Endothelial cell of umbilical vein (primary cell): ENCODE measurements at regions not wholly inside any gene's neighbourhood (a gene's known extent, or its start where the extent isn't known, plus 50 kb on each side); places are given as distances from the start of the nearest gene placed in this dataset.

Experiments used
- BruUV-seq: library from RNA; stranded (reverse); fragments of 400-500 nt; replicated peaks from 2 replicates; lab custom pipeline; 2021; lab: Mats Ljungman, UMichigan
- CTCF ChIA-PET: fragments of 300-600, 350-600 bp; sonication (Branson Sonifier 250); formaldehyde crosslinking; loops from one replicate; lab custom pipeline; 2021; ENCODE audit warnings: antibody characterized with exemption, inconsistent platforms; lab: Charles Lee
- POLR2A ChIA-PET: fragments of 300-600, 350-600 bp; sonication (Branson Sonifier 250); formaldehyde crosslinking; loops from one replicate; lab custom pipeline; 2021; ENCODE audit warnings: antibody characterized with exemption, inconsistent platforms; lab: Charles Lee
- DNase-seq: peaks from one replicate; pipeline ENCODE4 v3.0.0-alpha.2; 2011; ENCODE audit warnings: low read depth, low spot score
- FAIRE-seq: peaks from 2 replicates; lab custom pipeline; 2011; peaks lifted over from hg19 to GRCh38; lab: Jason Lieb, UNC
- H2AFZ ChIP-seq: 2 replicates; pipeline ENCODE4 v1.6.0; 2012; ENCODE audit warnings: low read depth, low read length, control low read depth, inconsistent platforms
- H3K27ac ChIP-seq: 2 replicates; pipeline ENCODE4 v1.5.1; 2011; ENCODE audit warnings: low read depth, mild to moderate bottlenecking, control low read depth, low read length, moderate library complexity; ENCODE audit not compliant: insufficient read depth
- H3K27me3 ChIP-seq, 2 experiments: 2 replicates each; pipeline versions ENCODE4 v1.6.0 to v1.6.1; 2011; ENCODE audit warnings: low read length in 2 of 2, mixed read lengths in 1 of 2; ENCODE audit not compliant: control insufficient read depth in 2 of 2, insufficient read depth in 2 of 2
- H3K36me3 ChIP-seq, 2 experiments: 2 replicates in 1 of 2; 3 replicates in 1 of 2; pipeline ENCODE4 v1.5.1; 2011; ENCODE audit warnings: low read length in 2 of 2, mild to moderate bottlenecking in 1 of 2, moderate library complexity in 1 of 2; ENCODE audit not compliant: control insufficient read depth in 2 of 2, insufficient read depth in 2 of 2; ENCODE audit errors: extremely low read depth in 1 of 2
- H3K4me1 ChIP-seq: 3 replicates; pipeline ENCODE4 v1.5.1; 2011; ENCODE audit warnings: mild to moderate bottlenecking, low read length; ENCODE audit not compliant: control insufficient read depth, insufficient read depth; ENCODE audit errors: extremely low read depth
- H3K4me2 ChIP-seq: 2 replicates; pipeline ENCODE4 v1.6.1; 2011; ENCODE audit warnings: low read length, control low read depth, mixed read lengths; ENCODE audit not compliant: insufficient read depth
- H3K4me3 ChIP-seq, 3 experiments: fragments of 200-600 bp in 1 of 3; sonication (generic), shearing (Covaris generic) in 1 of 3; replicated peaks in 1 of 3; 2 replicates each; pipeline ENCODE4 v1.5.1; 2011 to 2016; ENCODE audit warnings: control low read depth in 3 of 3, low read length in 3 of 3, mild to moderate bottlenecking in 2 of 3, inconsistent platforms in 1 of 3, low read depth in 1 of 3, moderate library complexity in 1 of 3; ENCODE audit not compliant: insufficient read depth in 1 of 3
- H3K79me2 ChIP-seq: 2 replicates; pipeline ENCODE4 v1.6.0; 2012; ENCODE audit warnings: low read length, inconsistent platforms; ENCODE audit not compliant: control insufficient read depth, insufficient read depth
- H3K9ac ChIP-seq: replicated peaks from 2 replicates; pipeline ENCODE3; 2011; ENCODE audit warnings: low read length, control low read depth; ENCODE audit not compliant: insufficient read depth; ENCODE audit errors: extremely low read depth
- H3K9me1 ChIP-seq: replicated peaks from 3 replicates; pipeline ENCODE4 v1.6.0; 2011; ENCODE audit warnings: mild to moderate bottlenecking, low read length; ENCODE audit not compliant: control insufficient read depth, insufficient read depth; ENCODE audit errors: extremely low read depth
- H3K9me3 ChIP-seq: replicated peaks from 2 replicates; pipeline ENCODE4 v1.5.1; 2012; ENCODE audit warnings: low read length, inconsistent platforms; ENCODE audit not compliant: control insufficient read depth, insufficient read depth
- H4K20me1 ChIP-seq: replicated peaks from 2 replicates; pipeline ENCODE3; 2011; ENCODE audit warnings: mild to moderate bottlenecking, low read length; ENCODE audit not compliant: control insufficient read depth, insufficient read depth; ENCODE audit errors: extremely low read depth
- CTCF ChIP-seq, 2 donors: IDR thresholded peaks; 1 replicate in 1 of 2; 2 replicates in 1 of 2; pipeline ENCODE4 v1.5.1; 2011; ENCODE audit warnings: low read length in 2 of 2, mild to moderate bottlenecking in 2 of 2, moderate library complexity in 2 of 2, control low read depth in 1 of 2, inconsistent platforms in 1 of 2, low read depth in 1 of 2; ENCODE audit not compliant: insufficient read depth in 1 of 2; ENCODE audit errors: extremely low read depth in 1 of 2
- EZH2 ChIP-seq: IDR thresholded peaks from 2 replicates; pipeline ENCODE4 v1.6.1; 2012; ENCODE audit warnings: borderline replicate concordance, low read depth, mild to moderate bottlenecking, moderate library complexity, low read length, inconsistent platforms; ENCODE audit not compliant: severe bottlenecking
- FOS ChIP-seq: IDR thresholded peaks from 2 replicates; pipeline ENCODE4 v1.6.1; 2011; ENCODE audit warnings: mild to moderate bottlenecking, low read length, moderate library complexity, borderline replicate concordance; ENCODE audit not compliant: insufficient read depth
- GATA2 ChIP-seq: IDR thresholded peaks from 2 replicates; pipeline ENCODE4 v1.7.0; 2011; ENCODE audit warnings: low read depth, mild to moderate bottlenecking, moderate library complexity, mixed read lengths, low read length; ENCODE audit not compliant: insufficient read length, insufficient read depth
- JUN ChIP-seq: IDR thresholded peaks from 2 replicates; pipeline ENCODE4 v1.6.1; 2011; ENCODE audit warnings: borderline replicate concordance, low read depth; ENCODE audit not compliant: insufficient read length, insufficient read depth
- MAX ChIP-seq: IDR thresholded peaks from 2 replicates; pipeline ENCODE4 v1.6.1; 2011; ENCODE audit not compliant: insufficient read depth, insufficient read length
- MYC ChIP-seq: IDR thresholded peaks from one replicate; pipeline ENCODE4 v1.6.1; 2011; ENCODE audit warnings: mild to moderate bottlenecking, low read depth, low read length
- POLR2A ChIP-seq: IDR thresholded peaks from 2 replicates; pipeline ENCODE4 v1.6.1; 2012; ENCODE audit warnings: low read depth, mild to moderate bottlenecking, control low read depth, low read length
- POLR2AphosphoS5 ChIP-seq: IDR thresholded peaks from 2 replicates; pipeline ENCODE4 v1.6.1; 2012; ENCODE audit warnings: low read depth, mild to moderate bottlenecking, control low read depth, low read length, moderate library complexity; ENCODE audit not compliant: insufficient read depth
- dilution Hi-C: fragments of 300-500 bp; cut with MboI; formaldehyde crosslinking; loops from one replicate; pipeline ENCODE4 v1.15.0; 2019; ENCODE audit warnings: low sequenced_read_pairs; ENCODE audit not compliant: extremely low pct_ligation_motif_present
- intact Hi-C: fragments of 100-400 bp; cut with micrococcal nuclease; formaldehyde crosslinking; loops from one replicate; pipeline ENCODE4 v1.10.0; 2022

DNA sequence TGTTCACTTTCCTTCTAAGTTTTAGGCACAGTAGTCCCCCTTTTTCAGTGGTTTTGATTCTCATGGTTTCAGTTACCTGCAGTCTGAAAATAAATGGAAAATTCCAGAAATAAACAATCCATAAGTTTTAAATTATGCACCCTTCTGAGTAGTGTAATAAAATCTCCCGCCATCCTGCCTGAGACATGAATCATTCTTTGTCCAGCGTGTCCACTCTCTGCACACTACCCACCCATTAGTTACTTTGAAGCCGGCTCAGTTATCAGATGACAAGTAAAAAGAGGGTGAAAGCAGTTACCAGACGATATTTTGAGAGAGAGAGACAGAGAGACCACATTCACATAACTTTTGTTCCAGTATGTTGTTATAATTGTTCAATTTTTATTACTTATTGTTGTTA is 400.5 kb downstream of the TMX3 start:
- intact Hi-C loops, result no loop called here
- Histone ChIP-seq H3K9ac (no peak overlapping the region), H3K36me3 (no peaks in the 10 kb centered on the region), H3K9me3 (no peaks in the 10 kb centered on the region), H3K79me2 (no peaks in the 10 kb centered on the region), H4K20me1 (no peaks in the 10 kb centered on the region), H3K27ac (no peak overlapping the region), H3K4me2 (no peak overlapping the region), H2AFZ (no peak overlapping the region), H3K27me3 (no peaks in the 10 kb centered on the region), H3K4me3 (no peak overlapping the region), H3K4me1 (no peaks in the 10 kb centered on the region), H3K9me1 (no peaks in the 10 kb centered on the region)
- ChIA-PET POLR2A (no interaction called here), CTCF (no interaction called here)
- no TSS peak for BruUV-seq
- dilution Hi-C loops, result no loop called here
- no peak for DNase-seq
- no peak for FAIRE-seq
- TF ChIP-seq JUN, result no peak
- TF ChIP-seq FOS, result no peak
- TF ChIP-seq MAX, result no peak
- TF ChIP-seq MYC, result no peak
- TF ChIP-seq POLR2AphosphoS5, result no peak
- no peak for TF ChIP-seq GATA2
- no peak for TF ChIP-seq CTCF (IDR thresholded peaks at IDR 0.05; ENCODE audit: extremely low read depth in 1 of 2, insufficient read depth in 1 of 2, low read depth in 1 of 2, low read length in 2 of 2)
- no peak for TF ChIP-seq POLR2A
- TF ChIP-seq EZH2, result no peak
